ENCODE measurements at regions not wholly inside any gene's neighbourhood (a gene's known extent, or its start where the extent isn't known, plus 50 kb on each side); places are given as distances from the start of the nearest gene placed in this dataset.

- 82 to 86% methylated on average over 1 of the region's 1 CpG for WGBS, 2 donors
- H3K27ac ChIP-seq: no peak overlapping the region
- no peak overlapping the region for H3K4me3 ChIP-seq (replicated peaks in 1 of 3)
- TF ChIP-seq CTCF (IDR thresholded peaks at IDR 0.05): no peak
- TF ChIP-seq POLR2A (IDR thresholded peaks at IDR 0.05): no peak
- no peaks in the 10 kb centered on the region for H3K36me3 ChIP-seq
- no peaks in the 10 kb centered on the region for H3K9me3 ChIP-seq
- H3K4me1 ChIP-seq: no peaks in the 10 kb centered on the region
- DNase-seq: no peak
- no peaks in the 10 kb centered on the region for H3K27me3 ChIP-seq
- intact Hi-C loops (cut with DNase I): no loop called here
Measured at GRCh38 chr13:103531278-103531677, 465.1 kb upstream of the SLC10A2 start.

GRCh38 chr13:103528437-103528836 is 462.2 kb upstream of the SLC10A2 start:
- intact Hi-C loops (cut with DNase I): no loop called here
- H3K27ac ChIP-seq: no peak overlapping the region
- H3K4me1 ChIP-seq: no peaks in the 10 kb centered on the region
- no peak for TF ChIP-seq CTCF (IDR thresholded peaks at IDR 0.05)
- TF ChIP-seq POLR2A (IDR thresholded peaks at IDR 0.05): no peak
- DNase-seq: no peak
- H3K9me3 ChIP-seq: no peaks in the 10 kb centered on the region
- no peaks in the 10 kb centered on the region for H3K36me3 ChIP-seq
- WGBS, 2 donors: 75 to 80% methylated on average over 2 of the region's 2 CpGs
- no peaks in the 10 kb centered on the region for H3K27me3 ChIP-seq
- H3K4me3 ChIP-seq (replicated peaks in 1 of 3): no peak overlapping the region

GRCh38 chr13:103525530-103525929 is 459.3 kb upstream of the SLC10A2 start:
- Histone ChIP-seq H3K9me3 (no peaks in the 10 kb centered on the region), H3K4me1 (no peaks in the 10 kb centered on the region), H3K27me3 (no peaks in the 10 kb centered on the region), H3K27ac (no peak overlapping the region), H3K36me3 (no peaks in the 10 kb centered on the region), H3K4me3 (replicated peaks in 1 of 3) (no peak overlapping the region)
- intact Hi-C loops (cut with DNase I): no loop called here
- no peak for DNase-seq
- TF ChIP-seq POLR2A (IDR thresholded peaks at IDR 0.05) (no peak), CTCF (IDR thresholded peaks at IDR 0.05) (no peak)
- 98 to 100% methylated on average over 1 of the region's 1 CpG for WGBS, 2 donors

GRCh38 chr13:103523858-103524257 is 457.6 kb upstream of the SLC10A2 start:
- intact Hi-C loops (cut with DNase I): no loop called here
- no peak for DNase-seq
- Histone ChIP-seq H3K27ac (no peak overlapping the region), H3K4me1 (no peaks in the 10 kb centered on the region), H3K36me3 (no peaks in the 10 kb centered on the region), H3K4me3 (replicated peaks in 1 of 3) (no peak overlapping the region), H3K9me3 (no peaks in the 10 kb centered on the region), H3K27me3 (no peaks in the 10 kb centered on the region)
- 67 to 78% methylated on average over 7 of the region's 7 CpGs for WGBS, 2 donors
- TF ChIP-seq POLR2A (IDR thresholded peaks at IDR 0.05) (no peak), CTCF (IDR thresholded peaks at IDR 0.05) (no peak)

GRCh38 chr13:103521532-103521931 is 455.3 kb upstream of the SLC10A2 start:
- no peaks in the 10 kb centered on the region for H3K9me3 ChIP-seq
- H3K27me3 ChIP-seq: no peaks in the 10 kb centered on the region
- H3K4me1 ChIP-seq: no peaks in the 10 kb centered on the region
- H3K27ac ChIP-seq: no peak overlapping the region
- intact Hi-C loops (cut with DNase I): no loop called here
- TF ChIP-seq CTCF (IDR thresholded peaks at IDR 0.05): no peak
- no peak for TF ChIP-seq POLR2A (IDR thresholded peaks at IDR 0.05)
- 90 to 95% methylated on average over 1 of the region's 1 CpG for WGBS, 2 donors
- H3K36me3 ChIP-seq: no peaks in the 10 kb centered on the region
- no peak for DNase-seq
- H3K4me3 ChIP-seq (replicated peaks in 1 of 3): no peak overlapping the region

Data from thyroid gland (tissue), 4 donors.